GM21717 (cell line): ENCODE measurements at regions not wholly inside any gene's neighbourhood (a gene's known extent, or its start where the extent isn't known, plus 50 kb on each side); places are given as distances from the start of the nearest gene placed in this dataset.

ENCODE experiments used
- ATAC-seq: cut with Tn5 transposase; IDR thresholded peaks from one replicate; pipeline ENCODE4 v1.9.1; 2021; ENCODE audit warnings: mild to moderate bottlenecking, moderate library complexity; ENCODE audit not compliant: unreplicated experiment

- no peak for ATAC-seq
These were observed 73.8 kb downstream of the CBLN2 start for GRCh38 chr18:72470391-72470790.

GRCh38 chr18:72468021-72468710 is 76.0 kb downstream of the CBLN2 start:
- ATAC-seq, result no peak

- ATAC-seq, result no peak
These were observed 83.9 kb downstream of the CBLN2 start for GRCh38 chr18:72460210-72460680.

- ATAC-seq, result no peak
These were observed 85.9 kb downstream of the CBLN2 start for GRCh38 chr18:72458271-72458670.

GRCh38 chr18:72456802-72457201 is 87.3 kb downstream of the CBLN2 start:
- ATAC-seq, result no peak

- no peak for ATAC-seq
These were observed 91.8 kb downstream of the CBLN2 start for GRCh38 chr18:72452328-72452727.

- no peak for ATAC-seq
These were observed 99.4 kb downstream of the CBLN2 start for GRCh38 chr18:72444798-72445155.

GRCh38 chr18:72444111-72444797 is 99.9 kb downstream of the CBLN2 start:
- no peak for ATAC-seq

GRCh38 chr18:72436401-72436800 is 107.7 kb downstream of the CBLN2 start:
- no peak for ATAC-seq

GRCh38 chr18:72433756-72434155 is 110.4 kb downstream of the CBLN2 start:
- ATAC-seq, result no peak

GRCh38 chr18:72427721-72428120 is 116.4 kb downstream of the CBLN2 start:
- no peak for ATAC-seq

- no peak for ATAC-seq
These were observed 124.2 kb downstream of the CBLN2 start for GRCh38 chr18:72419914-72420313.

- ATAC-seq, result no peak
These were observed 131.2 kb downstream of the CBLN2 start for GRCh38 chr18:72412927-72413326.

GRCh38 chr18:72411261-72411660 is 132.9 kb downstream of the CBLN2 start:
- no peak for ATAC-seq

- no peak for ATAC-seq
These were observed 133.7 kb downstream of the CBLN2 start for GRCh38 chr18:72410399-72410798.

GRCh38 chr18:72409903-72410302 is 134.2 kb downstream of the CBLN2 start:
- no peak for ATAC-seq

- ATAC-seq, result no peak
These were observed 137.1 kb downstream of the CBLN2 start for GRCh38 chr18:72407048-72407447.

- no peak for ATAC-seq
These were observed 152.2 kb downstream of the CBLN2 start for GRCh38 chr18:72391951-72392350.

- ATAC-seq, result no peak
These were observed 152.7 kb downstream of the CBLN2 start for GRCh38 chr18:72391427-72391826.

- no peak for ATAC-seq
These were observed 166.1 kb downstream of the CBLN2 start for GRCh38 chr18:72378016-72378415.

GRCh38 chr18:72376256-72376655 is 167.9 kb downstream of the CBLN2 start:
- no peak for ATAC-seq

GRCh38 chr18:72375618-72376017 is 168.5 kb downstream of the CBLN2 start:
- no peak for ATAC-seq

GRCh38 chr18:72372076-72372475 is 172.1 kb downstream of the CBLN2 start:
- no peak for ATAC-seq
